H1 (cell line): ENCODE measurements at regions not wholly inside any gene's neighbourhood (a gene's known extent, or its start where the extent isn't known, plus 50 kb on each side); places are given as distances from the start of the nearest gene placed in this dataset.

Experiments
- CTCF ChIA-PET: fragments of 300-600 bp; sonication (Branson Sonifier 250); formaldehyde crosslinking; loops from one replicate; lab custom pipeline; 2021; ENCODE audit not compliant: partially characterized antibody; lab: Charles Lee
- POLR2A ChIA-PET: fragments of 300-600 bp; sonication (Branson Sonifier 250); formaldehyde crosslinking; loops from one replicate; lab custom pipeline; 2021; ENCODE audit warnings: inconsistent platforms; ENCODE audit not compliant: partially characterized antibody; lab: Charles Lee
- DNase-seq, 2 experiments: peaks; one replicate each; pipeline versions ENCODE4 v3.0.0 to v3.0.0-alpha.2; 2010 to 2022; ENCODE audit warnings: low spot score in 2 of 2, low read depth in 1 of 2, mixed read lengths in 1 of 2
- FAIRE-seq: peaks from 2 replicates; lab custom pipeline; 2011; peaks lifted over from hg19 to GRCh38; lab: Jason Lieb, UNC
- H2AFZ ChIP-seq: 2 replicates; pipeline ENCODE4 v1.8.1; 2012; ENCODE audit warnings: low read length, inconsistent platforms
- H2AK5ac ChIP-seq: 2 replicates; pipeline ENCODE4 v1.6.1; 2013; ENCODE audit warnings: low read depth, low read length
- H2BK120ac ChIP-seq: replicated peaks from 2 replicates; pipeline ENCODE3; 2013; ENCODE audit warnings: low read depth, low read length, inconsistent platforms
- H2BK12ac ChIP-seq: 2 replicates; pipeline ENCODE4 v1.6.1; 2013; ENCODE audit warnings: low read depth, low read length
- H2BK15ac ChIP-seq: 2 replicates; pipeline ENCODE4 v1.6.1; 2013; ENCODE audit warnings: low read length
- H2BK20ac ChIP-seq: 2 replicates; pipeline ENCODE4 v1.6.1; 2013; ENCODE audit warnings: low read length
- H2BK5ac ChIP-seq: 2 replicates; pipeline ENCODE4 v1.6.1; 2013; ENCODE audit warnings: low read depth, low read length
- H3K14ac ChIP-seq: 2 replicates; pipeline ENCODE4 v1.6.1; 2013; ENCODE audit warnings: inconsistent platforms; ENCODE audit not compliant: insufficient read length
- H3K18ac ChIP-seq: 2 replicates; pipeline ENCODE4 v1.6.1; 2013; ENCODE audit warnings: low read length; ENCODE audit errors: extremely low read depth
- H3K23ac ChIP-seq: 2 replicates; pipeline ENCODE4 v1.6.1; 2013; ENCODE audit warnings: inconsistent platforms; ENCODE audit not compliant: insufficient read length
- H3K23me2 ChIP-seq: 2 replicates; pipeline ENCODE4 v1.6.1; 2013; ENCODE audit warnings: low read depth, low read length
- H3K27ac ChIP-seq: 2 replicates; pipeline ENCODE4 v1.6.1; 2011; ENCODE audit warnings: low read depth, low read length, inconsistent platforms
- H3K27me3 ChIP-seq, 4 experiments: replicated peaks in 1 of 4; 1 replicate in 1 of 4; 2 replicates in 3 of 4; pipeline versions ENCODE4 v1.6.1 to v1.8.1; 2011 to 2013; ENCODE audit warnings: low read length in 3 of 4, mild to moderate bottlenecking in 3 of 4, inconsistent platforms in 2 of 4, mixed read lengths in 2 of 4, moderate library complexity in 1 of 4; ENCODE audit not compliant: control insufficient read depth in 3 of 4, insufficient read depth in 3 of 4; ENCODE audit errors: extremely low read depth in 1 of 4
- H3K36me3 ChIP-seq, 4 experiments: 2 replicates each; pipeline versions ENCODE4 v1.6.1 to v1.8.1; 2011 to 2013; ENCODE audit warnings: mild to moderate bottlenecking in 4 of 4, low read length in 3 of 4, moderate library complexity in 2 of 4, control low read depth in 1 of 4, inconsistent platforms in 1 of 4; ENCODE audit not compliant: insufficient read depth in 4 of 4, control insufficient read depth in 2 of 4
- H3K4ac ChIP-seq: replicated peaks from 2 replicates; pipeline ENCODE3; 2013; ENCODE audit warnings: low read length, low read depth, mixed read lengths, inconsistent platforms; ENCODE audit not compliant: insufficient read length
- H3K4me1 ChIP-seq, 4 experiments: replicated peaks in 1 of 4; 1 replicate in 1 of 4; 2 replicates in 3 of 4; pipeline versions ENCODE4 v1.6.1 to v1.8.1; 2011 to 2013; ENCODE audit warnings: low read length in 3 of 4, inconsistent platforms in 2 of 4, mixed read lengths in 1 of 4; ENCODE audit not compliant: insufficient read depth in 4 of 4, control insufficient read depth in 3 of 4
- H3K4me2 ChIP-seq, 2 experiments: 2 replicates each; pipeline versions ENCODE4 v1.6.1 to v1.8.1; 2011 to 2013; ENCODE audit warnings: low read depth in 2 of 2, low read length in 2 of 2, control low read depth in 1 of 2, inconsistent platforms in 1 of 2, mild to moderate bottlenecking in 1 of 2; ENCODE audit not compliant: insufficient read depth in 1 of 2
- H3K4me3 ChIP-seq, 4 experiments: fragments of 200-600, 300-600 bp in 1 of 4; sonication (generic), shearing (Covaris generic), sonication (Bioruptor Twin) in 1 of 4; 2 replicates each; pipeline versions ENCODE4 v1.5.1 to v1.8.1; 2011 to 2016; ENCODE audit warnings: low read length in 4 of 4, low read depth in 3 of 4, control low read depth in 2 of 4, inconsistent platforms in 2 of 4, mild to moderate bottlenecking in 2 of 4, mixed read lengths in 1 of 4, moderate library complexity in 1 of 4; ENCODE audit not compliant: insufficient read depth in 2 of 4; ENCODE audit errors: extremely low read depth in 1 of 4
- H3K56ac ChIP-seq: replicated peaks from 2 replicates; pipeline ENCODE3; 2013; ENCODE audit warnings: low read depth, mild to moderate bottlenecking, mixed read lengths, low read length, inconsistent platforms; ENCODE audit not compliant: insufficient read length
- H3K79me1 ChIP-seq: 2 replicates; pipeline ENCODE4 v1.6.1; 2013; ENCODE audit warnings: low read depth, low read length, control low read depth
- H3K79me2 ChIP-seq, 2 experiments: 2 replicates each; pipeline versions ENCODE4 v1.6.1 to v1.8.1; 2012 to 2013; ENCODE audit warnings: low read length in 2 of 2, mild to moderate bottlenecking in 2 of 2, inconsistent platforms in 1 of 2; ENCODE audit not compliant: insufficient read depth in 2 of 2, control insufficient read depth in 1 of 2
- H3K9ac ChIP-seq, 4 experiments: replicated peaks in 1 of 4; 1 replicate in 1 of 4; 2 replicates in 3 of 4; pipeline versions ENCODE4 v1.6.1 to v1.8.1; 2011 to 2013; ENCODE audit warnings: low read depth in 3 of 4, low read length in 3 of 4, control low read depth in 2 of 4, mild to moderate bottlenecking in 2 of 4, moderate library complexity in 2 of 4, inconsistent platforms in 1 of 4; ENCODE audit errors: extremely low read depth in 1 of 4
- H3K9me3 ChIP-seq, 2 experiments: 2 replicates each; pipeline versions ENCODE4 v1.6.1 to v1.8.1; 2012 to 2013; ENCODE audit warnings: mild to moderate bottlenecking in 2 of 2, moderate library complexity in 2 of 2, control low read depth in 1 of 2, inconsistent platforms in 1 of 2, low read depth in 1 of 2, low read length in 1 of 2, mixed read lengths in 1 of 2; ENCODE audit not compliant: insufficient read depth in 2 of 2
- H4K20me1 ChIP-seq, 2 experiments: replicated peaks in 1 of 2; 2 replicates each; pipeline versions ENCODE3 to v1.8.1; 2011 to 2013; ENCODE audit warnings: inconsistent platforms in 2 of 2, low read length in 2 of 2, mild to moderate bottlenecking in 1 of 2; ENCODE audit not compliant: insufficient read depth in 2 of 2, control insufficient read depth in 1 of 2
- H4K5ac ChIP-seq: 2 replicates; pipeline ENCODE4 v1.6.1; 2013; ENCODE audit warnings: low read length, low read depth, mixed read lengths, inconsistent platforms; ENCODE audit not compliant: insufficient read length
- H4K8ac ChIP-seq: 2 replicates; pipeline ENCODE4 v1.8.0; 2013; ENCODE audit warnings: mild to moderate bottlenecking, moderate library complexity, low read length, inconsistent platforms; ENCODE audit not compliant: insufficient read depth; ENCODE audit errors: extremely low read depth
- H4K91ac ChIP-seq: replicated peaks from 2 replicates; pipeline ENCODE3; 2013; ENCODE audit warnings: low read length, mixed read lengths, inconsistent platforms; ENCODE audit not compliant: insufficient read length
- BCL11A ChIP-seq, 2 experiments: IDR thresholded peaks; one replicate each; pipeline ENCODE4 v1.6.1; 2011; ENCODE audit warnings: low read depth in 2 of 2, low read length in 2 of 2, mild to moderate bottlenecking in 2 of 2
- CHD1 ChIP-seq: IDR thresholded peaks from 2 replicates; pipeline ENCODE4 v1.6.1; 2012; ENCODE audit warnings: low read depth, low read length, improper control_type of control experiment
- GTF2F1 ChIP-seq: IDR thresholded peaks from 2 replicates; pipeline ENCODE4 v1.6.1; 2012; ENCODE audit warnings: low read depth, low read length, improper control_type of control experiment, borderline replicate concordance
- MAFK ChIP-seq: IDR thresholded peaks from 2 replicates; pipeline ENCODE4 v1.6.1; 2012; ENCODE audit warnings: low read depth, mild to moderate bottlenecking, improper control_type of control experiment, low read length
- POLR2A ChIP-seq, 2 experiments: IDR thresholded peaks; 1 replicate in 1 of 2; 2 replicates in 1 of 2; pipeline ENCODE4 v1.6.1; 2011; ENCODE audit warnings: low read depth in 2 of 2, low read length in 2 of 2, mild to moderate bottlenecking in 2 of 2; ENCODE audit errors: control extremely low read depth in 1 of 2
- RBBP5 ChIP-seq: IDR thresholded peaks from 2 replicates; pipeline ENCODE4 v1.7.1; 2012; ENCODE audit warnings: low read depth, mild to moderate bottlenecking, inconsistent platforms, low read length, moderate library complexity, borderline replicate concordance
- RFX5 ChIP-seq: IDR thresholded peaks from 2 replicates; pipeline ENCODE4 v1.6.1; 2011; ENCODE audit warnings: low read depth, low read length, improper control_type of control experiment, borderline replicate concordance
- SP1 ChIP-seq: IDR thresholded peaks from 2 replicates; pipeline ENCODE4 v1.6.1; 2011; ENCODE audit warnings: low read depth, low read length
- SRF ChIP-seq: IDR thresholded peaks from 2 replicates; pipeline ENCODE4 v1.6.1; 2011; ENCODE audit warnings: mild to moderate bottlenecking, low read depth, low read length, moderate library complexity
- TAF1 ChIP-seq: IDR thresholded peaks from 2 replicates; pipeline ENCODE4 v1.6.1; 2011; ENCODE audit warnings: mild to moderate bottlenecking, low read depth, low read length
- TAF7 ChIP-seq: optimal IDR thresholded peaks from 2 replicates; pipeline ENCODE3; 2011; ENCODE audit warnings: low read depth, mild to moderate bottlenecking, inconsistent platforms, low read length, moderate library complexity, borderline replicate concordance
- TBP ChIP-seq: IDR thresholded peaks from 2 replicates; pipeline ENCODE4 v1.6.1; 2011; ENCODE audit warnings: low read depth, low read length, improper control_type of control experiment
- TEAD4 ChIP-seq: IDR thresholded peaks from 2 replicates; pipeline ENCODE4 v1.6.1; 2012; ENCODE audit warnings: low read depth, low read length, inconsistent platforms, mixed read lengths
- WGBS, 2 experiments: shearing (Covaris generic) in 1 of 2; methylation state at CpG; one replicate each; pipeline versions ENCODE4 v1.1.6 to v1.1.7; 2013 to 2015; ENCODE audit warnings: low lambda C conversion rate in 2 of 2, mixed read lengths in 2 of 2, inconsistent platforms in 1 of 2, low coverage in 1 of 2, missing lambda C conversion rate in 1 of 2; ENCODE audit not compliant: insufficient replicate concordance in 2 of 2, insufficient coverage in 1 of 2, insufficient read length in 1 of 2; ENCODE audit errors: extremely low coverage in 1 of 2, missing lambda C conversion rate in 1 of 2; 5-methylcytosine and 5-hydroxymethylcytosine counted together
- TF ChIP-seq, protein P1 (sequence below): IDR thresholded peaks from 2 replicates; pipeline ENCODE4 v1.6.1; 2012; ENCODE audit warnings: low read length, inconsistent platforms

DNA sequence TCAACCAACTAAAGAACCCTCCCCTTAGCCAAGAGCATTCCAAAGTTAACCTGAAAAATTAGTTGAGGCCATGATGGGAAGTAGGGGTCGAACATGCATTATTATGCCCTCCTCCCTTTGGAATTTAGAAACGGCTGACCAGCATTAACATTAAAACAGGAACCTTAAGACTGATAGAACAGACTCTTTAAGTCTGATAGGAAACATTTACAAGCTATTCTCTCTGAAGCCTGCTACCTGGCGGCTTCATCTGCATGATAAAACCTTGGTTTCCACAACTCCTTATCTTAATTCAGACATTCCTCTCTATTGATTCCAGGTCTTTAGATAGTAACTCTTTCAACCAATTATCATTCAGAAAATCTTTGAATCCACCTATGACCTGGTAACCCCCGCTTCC, 331.0 kb downstream of the CGGBP1 start:
- no peak overlapping the region for H3K14ac ChIP-seq
- no peaks in the 10 kb centered on the region for H3K79me1 ChIP-seq
- no peak overlapping the region for H4K8ac ChIP-seq
- H3K4me2 ChIP-seq = no peak overlapping the region
- no peaks in the 10 kb centered on the region for H3K79me2 ChIP-seq
- POLR2A ChIA-PET = interaction anchor here (1.0 kb wide), 1 partner anchor 26 kb away, joined by 3 read pairs; no protein-coding TSS in a partner anchor
- H3K56ac ChIP-seq = no peak overlapping the region
- H3K23ac ChIP-seq = no peak overlapping the region
- H2BK12ac ChIP-seq = peak overlapping the region; percentile 95; the same call in 1 of the 2 replicates
- H4K5ac ChIP-seq = peak overlapping the region; percentile 89
- peak overlapping the region; percentile 70; the same call in 1 of the 2 replicates for H3K27ac ChIP-seq
- no peaks in the 10 kb centered on the region for H4K20me1 ChIP-seq
- 50% methylated on average over 4 of the region's 4 CpGs; no CpG with 5 or more reads in 1 of the 2 experiments for WGBS, 2 experiments
- H2BK15ac ChIP-seq = no peak overlapping the region
- no peak overlapping the region for H2BK20ac ChIP-seq
- H2BK5ac ChIP-seq = peak overlapping the region; percentile 96
- H3K4ac ChIP-seq = no peak overlapping the region
- H3K36me3 ChIP-seq = peaks cover 0 to 24% (median 6%) of the 10 kb centered on the region in 4 experiments; a peak in 2 of 8 replicates
- peaks cover 20 to 34% of the 10 kb centered on the region in 2 experiments for H3K9me3 ChIP-seq
- CTCF ChIA-PET = no interaction called here
- no peak overlapping the region for H4K91ac ChIP-seq
- no peaks in the 10 kb centered on the region for H3K23me2 ChIP-seq
- no peak overlapping the region for H2BK120ac ChIP-seq
- no peak overlapping the region for H2AK5ac ChIP-seq
- peaks cover 0 to 6% (median under 1%) of the 10 kb centered on the region in 4 experiments; a peak in 2 of 7 replicates for H3K4me1 ChIP-seq
- DNase-seq = no peak
- peak; percentile 94 for FAIRE-seq
- peak overlapping the region in 1 of 4 experiments; percentile 34; a peak in 1 of 8 replicates for H3K4me3 ChIP-seq
- no peaks in the 10 kb centered on the region for H3K27me3 ChIP-seq
- H3K18ac ChIP-seq = no peak overlapping the region
- H3K9ac ChIP-seq = no peak overlapping the region
- no peak overlapping the region for H2AFZ ChIP-seq
- TF ChIP-seq SRF (no peak), POLR2A (IDR thresholded peaks at IDR 0.05; ENCODE audit: control extremely low read depth in 1 of 2, low read depth in 2 of 2, low read length in 2 of 2) (no peak), TAF7 (no peak), TEAD4 (peak; percentile 72), RBBP5 (no peak), TBP (no peak), SP1 (peak; percentile 50; the same call in 1 of the 2 replicates), CHD1 (no peak), MAFK (0 out of 2 replicates have a peak, but pooled peaks have one; percentile 10), BCL11A (IDR thresholded peaks at IDR 0.05; ENCODE audit: low read depth in 2 of 2, low read length in 2 of 2) (no peak), TAF1 (no peak), GTF2F1 (no peak), RFX5 (no peak)
- TF ChIP-seq, protein P1, sequence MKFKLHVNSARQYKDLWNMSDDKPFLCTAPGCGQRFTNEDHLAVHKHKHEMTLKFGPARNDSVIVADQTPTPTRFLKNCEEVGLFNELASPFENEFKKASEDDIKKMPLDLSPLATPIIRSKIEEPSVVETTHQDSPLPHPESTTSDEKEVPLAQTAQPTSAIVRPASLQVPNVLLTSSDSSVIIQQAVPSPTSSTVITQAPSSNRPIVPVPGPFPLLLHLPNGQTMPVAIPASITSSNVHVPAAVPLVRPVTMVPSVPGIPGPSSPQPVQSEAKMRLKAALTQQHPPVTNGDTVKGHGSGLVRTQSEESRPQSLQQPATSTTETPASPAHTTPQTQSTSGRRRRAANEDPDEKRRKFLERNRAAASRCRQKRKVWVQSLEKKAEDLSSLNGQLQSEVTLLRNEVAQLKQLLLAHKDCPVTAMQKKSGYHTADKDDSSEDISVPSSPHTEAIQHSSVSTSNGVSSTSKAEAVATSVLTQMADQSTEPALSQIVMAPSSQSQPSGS = peak; percentile 36; the same call in 1 of the 2 replicates
